HCT116 (cell line): ENCODE measurements at regions not wholly inside any gene's neighbourhood (a gene's known extent, or its start where the extent isn't known, plus 50 kb on each side); places are given as distances from the start of the nearest gene placed in this dataset.

Experiments
- ATAC-seq: fragments of 200-7000 bp; cut with Tn5 transposase; 2 replicates; pipeline ENCODE4 v1.9.1; 2020; ENCODE audit warnings: mild to moderate bottlenecking, moderate library complexity
- BruUV-seq: library from RNA; stranded (reverse); fragments of 400-500 nt; replicated peaks from 2 replicates; lab custom pipeline; 2021; lab: Mats Ljungman, UMichigan
- CTCF ChIA-PET: fragments of 300-600 bp; sonication (Branson Sonifier 250); formaldehyde crosslinking; loops from one replicate; lab custom pipeline; 2021; ENCODE audit warnings: antibody characterized with exemption; lab: Charles Lee
- POLR2A ChIA-PET: fragments of 300-600, 350-600 bp; sonication (Branson Sonifier 250); formaldehyde crosslinking; loops from one replicate; lab custom pipeline; 2021; ENCODE audit warnings: antibody characterized with exemption; lab: Charles Lee
- RAD21 ChIA-PET, 2 experiments: fragments of 300-600 bp; sonication (Branson Sonifier 250); formaldehyde crosslinking; loops; one replicate each; lab custom pipeline; 2023; ENCODE audit warnings: low total read pairs in 2 of 2; ENCODE audit not compliant: uncharacterized antibody in 2 of 2, unreplicated experiment in 2 of 2, low non-redundant PET in 1 of 2; lab: Charles Lee
- DNase-seq: peaks from one replicate; pipeline ENCODE4 v3.0.0-alpha.2; 2010; ENCODE audit warnings: low read depth, low spot score
- H2AFZ ChIP-seq: fragments of 200-600 bp; shearing (Covaris generic), sonication (generic); 2 replicates; pipeline ENCODE4 v1.6.1; 2017; ENCODE audit warnings: low read depth, mixed run types, mixed read lengths, antibody characterized with exemption, low read length; ENCODE audit not compliant: poor library complexity, severe bottlenecking
- H3K27ac ChIP-seq: 2 replicates; pipeline ENCODE4 v1.5.1; 2012; ENCODE audit warnings: low read depth, low read length
- H3K27me3 ChIP-seq: fragments of 200-600 bp; sonication (generic); 2 replicates; pipeline ENCODE4 v1.6.1; 2016; ENCODE audit warnings: mixed run types, low read length, mixed read lengths; ENCODE audit not compliant: insufficient read depth
- H3K36me3 ChIP-seq, 2 experiments: fragments of 200-500 bp in 1 of 2; fragments of 200-600 bp in 1 of 2; sonication (Bioruptor generic) in 1 of 2; sonication (generic) in 1 of 2; 2 replicates each; pipeline versions ENCODE4 v1.5.1 to v1.6.1; 2014 to 2016; ENCODE audit warnings: low read length in 2 of 2, inconsistent platforms in 1 of 2, mixed read lengths in 1 of 2, mixed run types in 1 of 2; ENCODE audit not compliant: insufficient read depth in 2 of 2, control insufficient read depth in 1 of 2
- H3K4me1 ChIP-seq, 2 experiments: fragments of 200-600 bp in 1 of 2; sonication (generic) in 1 of 2; 2 replicates each; pipeline versions ENCODE4 v1.5.1 to v1.6.1; 2012 to 2017; ENCODE audit warnings: low read length in 2 of 2, inconsistent platforms in 1 of 2, mild to moderate bottlenecking in 1 of 2, mixed read lengths in 1 of 2, mixed run types in 1 of 2, moderate library complexity in 1 of 2; ENCODE audit not compliant: insufficient read depth in 2 of 2, control insufficient read depth in 1 of 2
- H3K4me2 ChIP-seq: fragments of 200-600 bp; sonication (generic); 2 replicates; pipeline ENCODE4 v1.6.1; 2017; ENCODE audit warnings: mixed run types, low read length, mixed read lengths
- H3K4me3 ChIP-seq, 2 experiments: fragments of 200-600 bp in 1 of 2; sonication (generic) in 1 of 2; replicated peaks in 1 of 2; 2 replicates each; pipeline ENCODE4 v1.5.1; 2011 to 2016; ENCODE audit warnings: low read length in 2 of 2, control low read depth in 1 of 2, low read depth in 1 of 2, mild to moderate bottlenecking in 1 of 2, mixed read lengths in 1 of 2, mixed run types in 1 of 2
- H3K79me2 ChIP-seq: fragments of 200-600 bp; sonication (generic); 2 replicates; pipeline ENCODE4 v1.6.1; 2017; ENCODE audit warnings: mild to moderate bottlenecking, mixed run types, low read length, moderate library complexity, mixed read lengths; ENCODE audit not compliant: insufficient read depth
- H3K9ac ChIP-seq: fragments of 200-600 bp; sonication (generic); 2 replicates; pipeline ENCODE4 v1.6.1; 2016; ENCODE audit warnings: low read length, mixed read lengths
- H3K9me2 ChIP-seq: fragments of 200-600 bp; sonication (generic), shearing (Covaris generic); 2 replicates; pipeline ENCODE4 v1.6.1; 2017; ENCODE audit warnings: mixed run types, mild to moderate bottlenecking, moderate library complexity; ENCODE audit not compliant: insufficient read depth
- H3K9me3 ChIP-seq, 2 experiments: fragments of 200-500 bp in 1 of 2; fragments of 200-600 bp in 1 of 2; sonication (Bioruptor generic) in 1 of 2; sonication (generic) in 1 of 2; 2 replicates each; pipeline ENCODE4 v1.6.1; 2014 to 2017; ENCODE audit warnings: low read length in 2 of 2, mixed read lengths in 2 of 2, inconsistent platforms in 1 of 2, low read depth in 1 of 2, mild to moderate bottlenecking in 1 of 2, mixed run types in 1 of 2, moderate library complexity in 1 of 2; ENCODE audit not compliant: control insufficient read depth in 1 of 2, insufficient read depth in 1 of 2
- H4K20me1 ChIP-seq: fragments of 200-600 bp; sonication (generic), shearing (Covaris generic); 2 replicates; pipeline ENCODE4 v1.6.1; 2017; ENCODE audit warnings: mixed run types, mild to moderate bottlenecking, moderate library complexity; ENCODE audit not compliant: insufficient read depth
- CBX3 ChIP-seq: IDR thresholded peaks from 2 replicates; pipeline ENCODE4 v1.6.1; 2012; ENCODE audit warnings: low read depth
- CEBPB ChIP-seq: IDR thresholded peaks from 2 replicates; pipeline ENCODE4 v1.6.1; 2012; ENCODE audit warnings: low read depth
- EGR1 ChIP-seq: IDR thresholded peaks from 2 replicates; pipeline ENCODE4 v1.6.1; 2012; ENCODE audit warnings: low read depth
- ELF1 ChIP-seq: IDR thresholded peaks from 2 replicates; pipeline ENCODE4 v1.6.1; 2012; ENCODE audit warnings: low read depth, borderline replicate concordance
- EZH2 ChIP-seq: fragments of 200-600 bp; sonication (generic); IDR thresholded peaks from 2 replicates; pipeline ENCODE4 v1.6.1; 2017; ENCODE audit warnings: antibody characterized with exemption, mixed run types
- EZH2phosphoT487 ChIP-seq: fragments of 200-600 bp; IDR thresholded peaks from 2 replicates; pipeline ENCODE4 v1.6.1; 2018; ENCODE audit warnings: antibody characterized with exemption, borderline replicate concordance
- FOSL1 ChIP-seq: IDR thresholded peaks from 2 replicates; pipeline ENCODE4 v1.6.1; 2012; ENCODE audit warnings: low read depth
- JUND ChIP-seq: IDR thresholded peaks from 2 replicates; pipeline ENCODE4 v1.6.1; 2012
- POLR2A ChIP-seq: IDR thresholded peaks from 2 replicates; pipeline ENCODE4 v1.7.0; 2011; ENCODE audit warnings: borderline replicate concordance; ENCODE audit not compliant: insufficient read depth, insufficient read length; ENCODE audit errors: extremely low read depth
- RAD21 ChIP-seq: IDR thresholded peaks from 2 replicates; pipeline ENCODE4 v1.6.1; 2012; ENCODE audit warnings: low read depth, mild to moderate bottlenecking
- TCF7L2 ChIP-seq: IDR thresholded peaks from 2 replicates; pipeline ENCODE4 v1.7.0; 2011; ENCODE audit warnings: borderline replicate concordance, inconsistent platforms; ENCODE audit not compliant: insufficient read depth, insufficient read length; ENCODE audit errors: extremely low read depth
- YY1 ChIP-seq: IDR thresholded peaks from 2 replicates; pipeline ENCODE4 v1.6.1; 2011; ENCODE audit warnings: low read length, low read depth, moderate library complexity, mild to moderate bottlenecking; ENCODE audit not compliant: insufficient replicate concordance; ENCODE audit errors: extremely low read depth
- ZFX ChIP-seq: fragments of 450-650 bp; IDR thresholded peaks from 2 replicates; pipeline ENCODE4 v1.6.1; 2017
- ZNF274 ChIP-seq: fragments of 200-500 bp; sonication (Bioruptor generic); IDR thresholded peaks from 2 replicates; pipeline ENCODE4 v1.6.1; 2014; ENCODE audit warnings: mild to moderate bottlenecking, low read depth, low read length, inconsistent platforms
- intact Hi-C: fragments of 100-400 bp; cut with micrococcal nuclease; formaldehyde crosslinking; loops from 2 replicates; pipeline ENCODE4 v1.10.0; 2022
- TF ChIP-seq, protein P1 (sequence below), 3 experiments: fragments of 200-600 bp in 1 of 3; sonication (generic) in 1 of 3; IDR thresholded peaks in 2 of 3; conservative IDR thresholded peaks in 1 of 3; 2 replicates each; pipeline ENCODE4 v1.5.1; 2012 to 2017; ENCODE audit warnings: low read depth in 2 of 3, low read length in 2 of 3, antibody characterized with exemption in 1 of 3, borderline replicate concordance in 1 of 3, control low read depth in 1 of 3, mild to moderate bottlenecking in 1 of 3, mixed read lengths in 1 of 3, mixed run types in 1 of 3, moderate library complexity in 1 of 3; ENCODE audit not compliant: insufficient read depth in 1 of 3
- TF ChIP-seq, protein P2 (sequence below): IDR thresholded peaks from 2 replicates; pipeline ENCODE4 v1.6.1; 2011; ENCODE audit warnings: mild to moderate bottlenecking, low read length, moderate library complexity; ENCODE audit not compliant: insufficient replicate concordance; ENCODE audit errors: extremely low read depth

DNA sequence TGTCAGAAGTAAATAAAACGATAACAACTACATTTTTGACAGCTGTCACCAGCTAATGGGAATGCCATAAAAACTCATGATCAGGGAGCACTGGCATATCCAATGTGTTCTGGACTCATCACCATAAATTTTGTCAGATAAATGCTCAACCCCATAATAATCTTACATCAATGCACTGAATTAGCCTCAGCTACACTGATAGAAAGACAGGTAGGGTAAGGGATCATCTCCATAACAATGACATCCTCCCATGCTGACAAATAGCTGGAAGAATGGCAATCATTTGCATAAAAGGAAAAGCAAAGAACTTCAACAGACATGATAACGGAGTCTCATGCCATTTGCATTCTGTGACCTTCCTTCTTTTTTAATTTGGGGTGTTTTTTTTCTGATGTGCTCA lies 352.8 kb upstream of the PFKP start:
- no TSS peak for BruUV-seq
- Histone ChIP-seq H3K27ac (no peak overlapping the region), H3K4me2 (no peak overlapping the region), H2AFZ (no peak overlapping the region), H3K9me2 (no peaks in the 10 kb centered on the region), H3K9me3 (peaks cover 6 to 22% of the 10 kb centered on the region in 2 experiments; a peak in 2 of 4 replicates), H4K20me1 (no peaks in the 10 kb centered on the region), H3K4me1 (no peaks in the 10 kb centered on the region), H3K9ac (no peak overlapping the region), H3K79me2 (no peaks in the 10 kb centered on the region), H3K36me3 (no peaks in the 10 kb centered on the region), H3K4me3 (no peak overlapping the region), H3K27me3 (no peaks in the 10 kb centered on the region)
- intact Hi-C loops: no loop called here
- ChIA-PET RAD21 (no interaction called here), CTCF (no interaction called here), POLR2A (no interaction called here)
- no peak for TF ChIP-seq ELF1
- TF ChIP-seq ZFX: no peak
- TF ChIP-seq EGR1: no peak
- no peak for TF ChIP-seq CEBPB
- no peak for TF ChIP-seq CBX3
- TF ChIP-seq FOSL1: no peak
- TF ChIP-seq RAD21: no peak
- TF ChIP-seq EZH2phosphoT487: no peak
- TF ChIP-seq POLR2A: no peak
- TF ChIP-seq YY1: no peak
- ATAC-seq (no peak), DNase-seq (no peak)

DNA sequence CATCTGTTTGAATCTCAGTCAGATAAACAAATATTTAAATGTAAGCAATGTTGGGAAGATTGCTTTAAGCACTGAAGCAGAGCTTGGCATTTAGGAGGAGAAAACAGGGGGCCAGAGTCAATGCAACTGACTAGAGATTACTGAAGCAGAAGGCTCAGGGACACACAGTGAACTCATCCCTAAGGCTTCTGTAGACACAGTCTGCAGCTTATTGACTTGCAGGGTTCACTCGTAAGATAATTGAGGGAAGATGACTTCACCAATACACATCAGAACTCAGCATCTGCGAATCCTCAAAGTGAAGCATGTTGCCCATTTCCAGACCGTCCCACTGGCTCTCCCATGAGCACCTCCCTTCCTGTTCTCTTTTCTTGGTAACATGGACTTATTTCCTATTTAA lies 363.4 kb upstream of the PFKP start:
- Histone ChIP-seq H3K4me3 (no peak overlapping the region), H3K36me3 (no peaks in the 10 kb centered on the region)
- DNase-seq: no peak
- no peak for TF ChIP-seq EZH2
- TF ChIP-seq, protein P1, sequence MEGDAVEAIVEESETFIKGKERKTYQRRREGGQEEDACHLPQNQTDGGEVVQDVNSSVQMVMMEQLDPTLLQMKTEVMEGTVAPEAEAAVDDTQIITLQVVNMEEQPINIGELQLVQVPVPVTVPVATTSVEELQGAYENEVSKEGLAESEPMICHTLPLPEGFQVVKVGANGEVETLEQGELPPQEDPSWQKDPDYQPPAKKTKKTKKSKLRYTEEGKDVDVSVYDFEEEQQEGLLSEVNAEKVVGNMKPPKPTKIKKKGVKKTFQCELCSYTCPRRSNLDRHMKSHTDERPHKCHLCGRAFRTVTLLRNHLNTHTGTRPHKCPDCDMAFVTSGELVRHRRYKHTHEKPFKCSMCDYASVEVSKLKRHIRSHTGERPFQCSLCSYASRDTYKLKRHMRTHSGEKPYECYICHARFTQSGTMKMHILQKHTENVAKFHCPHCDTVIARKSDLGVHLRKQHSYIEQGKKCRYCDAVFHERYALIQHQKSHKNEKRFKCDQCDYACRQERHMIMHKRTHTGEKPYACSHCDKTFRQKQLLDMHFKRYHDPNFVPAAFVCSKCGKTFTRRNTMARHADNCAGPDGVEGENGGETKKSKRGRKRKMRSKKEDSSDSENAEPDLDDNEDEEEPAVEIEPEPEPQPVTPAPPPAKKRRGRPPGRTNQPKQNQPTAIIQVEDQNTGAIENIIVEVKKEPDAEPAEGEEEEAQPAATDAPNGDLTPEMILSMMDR (IDR thresholded peaks at IDR 0.05 in 2 of 3, conservative IDR thresholded peaks at IDR 0.05 in 1 of 3; ENCODE audit: borderline replicate concordance in 1 of 3, insufficient read depth in 1 of 3, low read depth in 2 of 3, low read length in 2 of 3): no peak
- TF ChIP-seq POLR2A: no peak
- TF ChIP-seq ZNF274: no peak
- TF ChIP-seq, protein P2, sequence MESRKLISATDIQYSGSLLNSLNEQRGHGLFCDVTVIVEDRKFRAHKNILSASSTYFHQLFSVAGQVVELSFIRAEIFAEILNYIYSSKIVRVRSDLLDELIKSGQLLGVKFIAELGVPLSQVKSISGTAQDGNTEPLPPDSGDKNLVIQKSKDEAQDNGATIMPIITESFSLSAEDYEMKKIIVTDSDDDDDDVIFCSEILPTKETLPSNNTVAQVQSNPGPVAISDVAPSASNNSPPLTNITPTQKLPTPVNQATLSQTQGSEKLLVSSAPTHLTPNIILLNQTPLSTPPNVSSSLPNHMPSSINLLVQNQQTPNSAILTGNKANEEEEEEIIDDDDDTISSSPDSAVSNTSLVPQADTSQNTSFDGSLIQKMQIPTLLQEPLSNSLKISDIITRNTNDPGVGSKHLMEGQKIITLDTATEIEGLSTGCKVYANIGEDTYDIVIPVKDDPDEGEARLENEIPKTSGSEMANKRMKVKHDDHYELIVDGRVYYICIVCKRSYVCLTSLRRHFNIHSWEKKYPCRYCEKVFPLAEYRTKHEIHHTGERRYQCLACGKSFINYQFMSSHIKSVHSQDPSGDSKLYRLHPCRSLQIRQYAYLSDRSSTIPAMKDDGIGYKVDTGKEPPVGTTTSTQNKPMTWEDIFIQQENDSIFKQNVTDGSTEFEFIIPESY: no peak
- no peak for TF ChIP-seq EGR1
- no peak for TF ChIP-seq EZH2phosphoT487
- no peak for TF ChIP-seq RAD21
- no peak for TF ChIP-seq TCF7L2
- no peak for TF ChIP-seq ZFX
- TF ChIP-seq CBX3: no peak
- TF ChIP-seq YY1: no peak
- TF ChIP-seq JUND: no peak
- no peak for TF ChIP-seq CEBPB
- TF ChIP-seq, all 23 proteins: peak for 0
- Histone ChIP-seq H3K4me2 (no peak overlapping the region), H2AFZ (no peak overlapping the region), H3K4me1 (no peaks in the 10 kb centered on the region), H3K27me3 (no peaks in the 10 kb centered on the region), H3K79me2 (no peaks in the 10 kb centered on the region), H3K9ac (no peak overlapping the region), H3K9me3 (peaks cover 7 to 8% of the 10 kb centered on the region in 2 experiments; a peak in 2 of 4 replicates), H4K20me1 (no peaks in the 10 kb centered on the region), H3K27ac (no peak overlapping the region), H3K9me2 (no peaks in the 10 kb centered on the region)
- ATAC-seq: no peak
- CTCF ChIA-PET: no interaction called here
- RAD21 ChIA-PET: no interaction called here
- no TSS peak for BruUV-seq
- intact Hi-C loops: no loop called here
- POLR2A ChIA-PET: no interaction called here
